ENCODE measurements at regions not wholly inside any gene's neighbourhood (a gene's known extent, or its start where the extent isn't known, plus 50 kb on each side); places are given as distances from the start of the nearest gene placed in this dataset.
A peak's percentile ranks its signal among the peaks of the same experiment; 100 is the strongest.

DNA sequence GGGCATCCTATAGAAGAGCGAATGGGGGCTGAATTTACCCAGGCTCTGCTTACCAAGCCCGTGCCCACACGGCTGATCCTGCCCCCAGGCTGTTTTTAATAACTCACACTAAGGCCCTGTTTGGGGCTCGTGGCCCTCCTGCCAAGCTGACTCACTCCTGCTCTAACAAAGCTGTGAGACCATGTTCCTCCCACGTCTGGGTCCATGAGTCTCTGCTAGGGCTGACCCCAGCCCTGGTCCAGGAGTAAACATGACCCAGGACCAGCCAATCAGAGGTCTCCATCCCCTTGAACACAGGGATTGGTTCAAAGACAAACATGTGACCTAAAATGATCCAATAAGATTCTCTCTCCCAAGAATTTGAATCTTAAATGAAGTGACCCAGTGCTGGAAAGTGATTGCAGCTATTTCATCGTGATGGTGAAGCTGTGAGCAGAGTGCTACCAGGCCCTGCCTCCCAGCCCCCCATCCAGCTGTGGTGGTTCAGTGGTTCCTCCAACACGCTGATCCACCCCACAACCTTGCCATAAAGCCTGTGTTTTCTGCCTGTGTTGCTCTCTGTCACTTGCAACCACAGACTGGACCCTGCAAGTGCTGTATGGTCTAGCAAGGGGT is 57.2 kb downstream of the C16orf82 start:
- Mint-ChIP-seq H3K27me3 (ENCODE audit: low read depth) (peaks cover 13% of the 10 kb centered on the region), H3K4me3 (no peak overlapping the region), H3K4me1 (no peaks in the 10 kb centered on the region), H3K36me3 (ENCODE audit: low read depth) (no peaks in the 10 kb centered on the region), H3K27ac (no peak overlapping the region), H3K9me3 (peaks cover 13% of the 10 kb centered on the region)
- TF ChIP-seq, protein P1, sequence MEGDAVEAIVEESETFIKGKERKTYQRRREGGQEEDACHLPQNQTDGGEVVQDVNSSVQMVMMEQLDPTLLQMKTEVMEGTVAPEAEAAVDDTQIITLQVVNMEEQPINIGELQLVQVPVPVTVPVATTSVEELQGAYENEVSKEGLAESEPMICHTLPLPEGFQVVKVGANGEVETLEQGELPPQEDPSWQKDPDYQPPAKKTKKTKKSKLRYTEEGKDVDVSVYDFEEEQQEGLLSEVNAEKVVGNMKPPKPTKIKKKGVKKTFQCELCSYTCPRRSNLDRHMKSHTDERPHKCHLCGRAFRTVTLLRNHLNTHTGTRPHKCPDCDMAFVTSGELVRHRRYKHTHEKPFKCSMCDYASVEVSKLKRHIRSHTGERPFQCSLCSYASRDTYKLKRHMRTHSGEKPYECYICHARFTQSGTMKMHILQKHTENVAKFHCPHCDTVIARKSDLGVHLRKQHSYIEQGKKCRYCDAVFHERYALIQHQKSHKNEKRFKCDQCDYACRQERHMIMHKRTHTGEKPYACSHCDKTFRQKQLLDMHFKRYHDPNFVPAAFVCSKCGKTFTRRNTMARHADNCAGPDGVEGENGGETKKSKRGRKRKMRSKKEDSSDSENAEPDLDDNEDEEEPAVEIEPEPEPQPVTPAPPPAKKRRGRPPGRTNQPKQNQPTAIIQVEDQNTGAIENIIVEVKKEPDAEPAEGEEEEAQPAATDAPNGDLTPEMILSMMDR (IDR thresholded peaks at IDR 0.05; ENCODE audit: unreplicated experiment in 3 of 3): no peak

DNA sequence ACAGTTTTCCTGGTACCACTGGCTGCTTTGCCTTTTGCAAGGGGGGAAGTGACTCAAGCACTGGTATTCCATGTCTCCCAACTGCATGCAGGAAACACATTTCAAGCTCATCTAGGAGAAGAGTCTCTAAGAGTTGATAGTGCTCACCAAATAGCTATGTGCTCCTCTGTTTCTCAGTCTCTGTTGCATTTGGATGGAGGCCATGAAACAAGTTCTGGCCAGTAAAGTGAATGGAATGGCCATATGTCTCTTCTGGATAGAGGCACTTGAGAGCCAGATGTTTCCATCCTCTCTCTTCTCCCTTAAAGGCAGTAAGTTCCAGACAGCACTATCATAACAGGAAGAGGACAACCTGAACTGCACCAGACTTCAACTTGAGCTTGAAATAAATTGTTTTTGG is 60.6 kb downstream of the C16orf82 start:
- Mint-ChIP-seq H3K9me3 (peaks cover 9% of the 10 kb centered on the region), H3K4me3 (no peak overlapping the region), H3K36me3 (ENCODE audit: low read depth) (no peaks in the 10 kb centered on the region), H3K4me1 (no peaks in the 10 kb centered on the region), H3K27me3 (ENCODE audit: low read depth) (peaks cover 15% of the 10 kb centered on the region), H3K27ac (no peak overlapping the region)
- TF ChIP-seq, protein P1 (IDR thresholded peaks at IDR 0.05; ENCODE audit: unreplicated experiment in 3 of 3): no peak

DNA sequence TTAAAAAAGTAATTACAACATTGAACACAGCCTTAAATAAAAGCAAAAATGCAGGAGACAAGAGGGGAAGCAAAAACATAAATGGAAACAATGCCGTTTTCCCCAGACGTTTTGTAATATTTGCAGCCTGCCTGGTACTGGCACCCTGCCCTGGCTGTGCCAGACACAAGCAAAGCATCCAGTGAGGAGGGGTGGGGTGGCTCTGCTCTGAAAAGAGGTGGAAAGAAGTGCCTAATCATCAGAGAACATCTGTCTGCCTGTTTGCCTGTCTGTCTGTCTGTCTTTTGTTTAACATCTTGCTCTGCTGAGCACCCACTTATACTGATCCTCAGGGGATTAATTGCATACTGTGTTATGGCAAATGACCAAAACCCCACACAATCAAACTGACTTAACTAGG is 62.7 kb downstream of the C16orf82 start:
- Mint-ChIP-seq H3K36me3 (ENCODE audit: low read depth) (no peaks in the 10 kb centered on the region), H3K27me3 (ENCODE audit: low read depth) (peaks cover 16% of the 10 kb centered on the region), H3K4me3 (no peak overlapping the region), H3K9me3 (peaks cover 9% of the 10 kb centered on the region), H3K27ac (no peak overlapping the region), H3K4me1 (no peaks in the 10 kb centered on the region)
- TF ChIP-seq, protein P1 (IDR thresholded peaks at IDR 0.05; ENCODE audit: unreplicated experiment in 3 of 3): no peak

DNA sequence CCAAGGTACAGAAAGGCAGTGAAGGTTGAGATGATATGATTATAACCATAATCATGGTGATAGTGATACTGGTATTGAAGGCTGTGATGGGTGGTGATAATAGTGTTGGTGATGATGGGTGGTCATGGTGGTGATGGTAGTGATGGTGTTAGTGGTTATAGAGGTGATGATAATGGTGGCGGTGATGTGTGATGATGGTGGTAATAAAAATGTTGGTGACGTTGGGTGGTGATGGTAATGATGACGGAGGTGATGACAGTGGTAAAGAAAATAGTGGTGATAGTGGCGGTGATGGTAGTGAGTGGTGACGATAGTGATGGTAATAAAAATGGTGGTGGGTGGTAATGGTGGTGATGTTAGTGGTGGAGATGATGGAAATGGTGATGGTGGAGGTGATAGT is 65.1 kb upstream of the KDM8 start:
- Mint-ChIP-seq H3K9me3 (peaks cover 14% of the 10 kb centered on the region), H3K4me3 (peak overlapping the region in 2 of 3 experiments; percentile 15 to 40), H3K36me3 (ENCODE audit: low read depth) (peaks cover 9% of the 10 kb centered on the region), H3K27me3 (ENCODE audit: low read depth) (peaks cover 40% of the 10 kb centered on the region), H3K4me1 (peaks cover 7% of the 10 kb centered on the region), H3K27ac (peak overlapping the region in 1 of 3 experiments; percentile 40)
- TF ChIP-seq, protein P1 (IDR thresholded peaks at IDR 0.05; ENCODE audit: unreplicated experiment in 3 of 3): no peak

- Mint-ChIP-seq H3K27ac (no peak overlapping the region), H3K4me1 (no peaks in the 10 kb centered on the region), H3K27me3 (ENCODE audit: low read depth) (peaks cover 26% of the 10 kb centered on the region), H3K9me3 (peaks cover 9% of the 10 kb centered on the region), H3K36me3 (ENCODE audit: low read depth) (no peaks in the 10 kb centered on the region), H3K4me3 (no peak overlapping the region)
- TF ChIP-seq, protein P1 (IDR thresholded peaks at IDR 0.05; ENCODE audit: unreplicated experiment in 3 of 3): no peak
Measured at GRCh38 chr16:27145630-27146029, 57.7 kb upstream of the KDM8 start.

- no peaks in the 10 kb centered on the region for H3K36me3 Mint-ChIP-seq (ENCODE audit: low read depth)
Measured at GRCh38 chr16:27149986-27150385, 53.3 kb upstream of the KDM8 start.

More at GRCh38 chr16:27149986-27150385, 53.3 kb upstream of the KDM8 start:
- Mint-ChIP-seq H3K9me3 (peaks cover 7% of the 10 kb centered on the region), H3K4me3 (no peak overlapping the region), H3K27me3 (ENCODE audit: low read depth) (peaks cover 16% of the 10 kb centered on the region), H3K27ac (no peak overlapping the region), H3K4me1 (no peaks in the 10 kb centered on the region)
- TF ChIP-seq, protein P1 (IDR thresholded peaks at IDR 0.05; ENCODE audit: unreplicated experiment in 3 of 3): no peak
